Esophagus muscularis mucosa (tissue), 4 donors: ENCODE measurements at regions not wholly inside any gene's neighbourhood (a gene's known extent, or its start where the extent isn't known, plus 50 kb on each side); places are given as distances from the start of the nearest gene placed in this dataset.

ENCODE experiments used
- DNase-seq: peaks from one replicate; pipeline ENCODE4 v3.0.0-alpha.2; 2017; ENCODE audit errors: extremely low spot score
- H3K27ac ChIP-seq, 4 donors: fragments of 200-600 bp; sonication (generic); replicated peaks in 1 of 4; 1 replicate in 3 of 4; 2 replicates in 1 of 4; pipeline ENCODE4 v1.5.1; 2016 to 2019; ENCODE audit warnings: mild to moderate bottlenecking in 1 of 4
- H3K27me3 ChIP-seq, 4 donors: fragments of 200-600 bp; sonication (generic); one replicate each; pipeline versions ENCODE4 v1.5.1 to v1.6.0; 2016 to 2019
- H3K36me3 ChIP-seq, 4 donors: fragments of 200-600 bp; sonication (generic); one replicate each; pipeline ENCODE4 v1.5.1; 2016 to 2019
- H3K4me1 ChIP-seq, 4 donors: fragments of 200-600 bp; sonication (generic); one replicate each; pipeline ENCODE4 v1.5.1; 2016 to 2019
- H3K4me3 ChIP-seq, 4 donors: fragments of 200-600 bp; sonication (generic); 1 replicate in 2 of 4; 2 replicates in 2 of 4; pipeline ENCODE4 v1.5.1; 2016 to 2019; ENCODE audit warnings: mild to moderate bottlenecking in 4 of 4, moderate library complexity in 1 of 4
- H3K9me3 ChIP-seq, 4 donors: fragments of 200-600 bp; sonication (generic); 1 replicate in 3 of 4; 2 replicates in 1 of 4; pipeline ENCODE4 v1.5.1; 2016 to 2019
- CTCF ChIP-seq, 3 experiments: fragments of 200-600 bp in 2 of 3; fragments of 450-650 bp in 1 of 3; sonication (generic) in 2 of 3; IDR thresholded peaks; one replicate each; pipeline ENCODE4 v1.5.1; 2017 to 2019; ENCODE audit warnings: antibody characterized with exemption in 3 of 3, mild to moderate bottlenecking in 2 of 3, moderate library complexity in 1 of 3
- EP300 ChIP-seq: sonication (generic); formaldehyde crosslinking; IDR thresholded peaks from one replicate; pipeline ENCODE4 v1.6.1; 2017; ENCODE audit warnings: antibody characterized with exemption
- POLR2A ChIP-seq: fragments of 450-650 bp; IDR thresholded peaks from one replicate; pipeline ENCODE4 v1.6.1; 2017; ENCODE audit warnings: antibody characterized with exemption, moderate library complexity, mild to moderate bottlenecking, low read depth
- POLR2AphosphoS5 ChIP-seq, 2 donors: sonication (generic); formaldehyde crosslinking; IDR thresholded peaks; one replicate each; pipeline ENCODE4 v1.6.1; 2017; ENCODE audit warnings: antibody characterized with exemption in 2 of 2
- WGBS: methylation state at CpG from one replicate; pipeline ENCODE4 v1.1.5; 2018; 5-methylcytosine and 5-hydroxymethylcytosine counted together
- intact Hi-C: fragments of 100-400 bp; cut with DNase I; formaldehyde crosslinking; loops from one replicate; pipeline ENCODE4 v1.15.1; 2023

- 58% methylated on average over 8 of the region's 8 CpGs for WGBS
- TF ChIP-seq CTCF (IDR thresholded peaks at IDR 0.05) (no peak), POLR2AphosphoS5 (IDR thresholded peaks at IDR 0.05) (no peak), POLR2A (no peak), EP300 (no peak)
- no peak for DNase-seq
- H3K4me1 ChIP-seq, result no peaks in the 10 kb centered on the region
- H3K36me3 ChIP-seq, result no peaks in the 10 kb centered on the region
- no peak overlapping the region for H3K27ac ChIP-seq
- no peaks in the 10 kb centered on the region for H3K27me3 ChIP-seq
- H3K4me3 ChIP-seq, result no peak overlapping the region
- H3K9me3 ChIP-seq, result no peaks in the 10 kb centered on the region
- intact Hi-C loops, result no loop called here
Measured at GRCh38 chr11:45470151-45470793, 184.1 kb upstream of the SYT13 start.

DNA sequence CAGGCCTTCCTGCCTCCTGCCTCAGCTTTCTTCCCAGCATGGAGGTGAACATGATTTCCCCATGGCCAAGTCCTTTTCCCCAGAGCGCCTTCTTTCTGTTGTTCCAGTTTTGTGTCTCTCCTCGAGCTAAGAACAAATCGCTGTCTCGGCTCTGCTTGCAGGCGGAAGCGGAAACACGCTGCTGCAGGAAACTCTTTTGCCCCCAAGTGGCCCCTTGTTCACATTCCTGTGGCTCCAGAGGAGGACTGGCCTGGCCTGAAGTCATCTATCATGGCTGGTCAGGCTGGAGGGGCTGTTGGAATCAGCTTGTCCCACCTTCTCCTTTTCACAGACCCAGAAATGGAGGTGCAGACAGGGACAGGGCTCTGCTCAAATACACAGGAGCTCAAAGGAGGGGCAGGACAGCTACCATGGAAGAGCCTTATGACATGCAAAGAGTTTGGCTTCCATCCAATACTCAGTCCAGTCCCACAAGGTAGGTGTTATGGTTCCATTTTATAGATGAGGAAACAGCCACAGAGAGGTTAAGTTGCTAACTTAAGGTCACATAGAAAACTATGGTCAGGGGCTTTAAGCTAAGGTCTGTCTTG is 182.2 kb upstream of the SYT13 start:
- Histone ChIP-seq H3K36me3 (no peaks in the 10 kb centered on the region), H3K4me1 (no peaks in the 10 kb centered on the region), H3K27ac (no peak overlapping the region), H3K9me3 (no peaks in the 10 kb centered on the region), H3K27me3 (peaks cover 0 to 3% (median 0%) of the 10 kb centered on the region in 4 donors), H3K4me3 (no peak overlapping the region)
- whole genome bisulfite sequencing, result 50% methylated on average over 7 of the region's 7 CpGs
- intact Hi-C loops, result no loop called here
- DNase-seq, result no peak
- TF ChIP-seq POLR2A (no peak), CTCF (IDR thresholded peaks at IDR 0.05) (no peak), POLR2AphosphoS5 (IDR thresholded peaks at IDR 0.05) (no peak), EP300 (no peak)

DNA sequence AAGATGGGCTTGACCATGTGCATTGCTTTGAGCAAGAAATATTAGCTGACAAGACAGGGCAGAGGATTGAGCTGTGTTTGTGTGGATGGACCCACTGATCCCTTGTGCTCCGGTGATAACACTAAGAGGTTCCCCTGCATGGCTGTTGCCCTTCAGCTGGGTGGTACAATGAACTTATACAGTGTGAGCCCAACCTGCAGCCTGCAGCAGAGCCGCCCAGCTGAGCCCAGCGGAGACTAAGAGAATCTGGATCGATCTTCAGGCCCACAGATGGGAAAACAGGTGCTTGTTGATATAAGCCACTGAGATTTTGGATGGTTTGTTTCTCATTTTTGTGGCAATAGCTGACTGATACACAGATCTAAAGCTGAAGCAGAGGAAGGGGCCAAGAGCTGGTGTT is 177.4 kb upstream of the SYT13 start:
- Histone ChIP-seq H3K4me1 (no peaks in the 10 kb centered on the region), H3K36me3 (no peaks in the 10 kb centered on the region), H3K9me3 (no peaks in the 10 kb centered on the region), H3K27ac (no peak overlapping the region), H3K27me3 (peaks cover 0 to 36% (median 0%) of the 10 kb centered on the region in 4 donors), H3K4me3 (no peak overlapping the region)
- DNase-seq, result no peak
- intact Hi-C loops, result no loop called here
- TF ChIP-seq POLR2AphosphoS5 (IDR thresholded peaks at IDR 0.05) (no peak), CTCF (IDR thresholded peaks at IDR 0.05) (no peak), POLR2A (no peak), EP300 (no peak)
- 90% methylated on average over 4 of the region's 4 CpGs for WGBS

DNA sequence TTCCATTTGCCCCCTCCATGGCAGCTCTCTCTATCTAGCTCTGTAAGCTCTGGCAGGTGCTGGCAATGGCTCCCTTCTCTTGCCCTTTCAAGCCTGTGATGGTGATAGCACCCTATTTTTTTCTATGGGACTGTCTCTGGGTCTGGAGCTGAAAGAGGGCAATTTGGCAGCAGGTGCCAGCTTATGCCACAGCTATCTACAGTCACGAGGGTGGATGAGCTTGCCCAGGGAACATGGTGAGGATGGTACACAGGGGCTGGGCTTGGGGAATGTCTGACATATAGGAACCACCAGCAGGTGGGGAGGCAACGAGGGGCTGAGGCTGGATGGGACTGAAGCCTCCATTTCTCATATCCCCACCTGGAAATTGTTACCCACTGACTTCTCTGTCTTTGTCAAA is 175.4 kb upstream of the SYT13 start:
- intact Hi-C loops, result no loop called here
- TF ChIP-seq POLR2AphosphoS5 (IDR thresholded peaks at IDR 0.05), result no peak
- TF ChIP-seq EP300, result no peak
- TF ChIP-seq POLR2A, result no peak
- TF ChIP-seq CTCF (IDR thresholded peaks at IDR 0.05), result no peak

More for the DNA sequence above, 175.4 kb upstream of the SYT13 start:
- H3K4me1 ChIP-seq, result no peaks in the 10 kb centered on the region
- no peak for DNase-seq
- 69% methylated on average over 2 of the region's 2 CpGs for WGBS
- H3K27ac ChIP-seq, result no peak overlapping the region
- H3K4me3 ChIP-seq, result no peak overlapping the region
- no peaks in the 10 kb centered on the region for H3K36me3 ChIP-seq
- no peaks in the 10 kb centered on the region for H3K9me3 ChIP-seq
- peaks cover 0 to 36% (median 0%) of the 10 kb centered on the region in 4 donors for H3K27me3 ChIP-seq
